NCI-H748 (cell line): ENCODE measurements at regions not wholly inside any gene's neighbourhood (a gene's known extent, or its start where the extent isn't known, plus 50 kb on each side); places are given as distances from the start of the nearest gene placed in this dataset.

Experiments used
- DNase-seq: peaks from one replicate; lab custom pipeline; 2025; ENCODE audit not compliant: unreplicated experiment; lab: John Stamatoyannopoulos, UW

- DNase-seq, result no peak
Observed at GRCh38 chr17:27049104-27049784, 244.7 kb upstream of the WSB1 start.

DNA sequence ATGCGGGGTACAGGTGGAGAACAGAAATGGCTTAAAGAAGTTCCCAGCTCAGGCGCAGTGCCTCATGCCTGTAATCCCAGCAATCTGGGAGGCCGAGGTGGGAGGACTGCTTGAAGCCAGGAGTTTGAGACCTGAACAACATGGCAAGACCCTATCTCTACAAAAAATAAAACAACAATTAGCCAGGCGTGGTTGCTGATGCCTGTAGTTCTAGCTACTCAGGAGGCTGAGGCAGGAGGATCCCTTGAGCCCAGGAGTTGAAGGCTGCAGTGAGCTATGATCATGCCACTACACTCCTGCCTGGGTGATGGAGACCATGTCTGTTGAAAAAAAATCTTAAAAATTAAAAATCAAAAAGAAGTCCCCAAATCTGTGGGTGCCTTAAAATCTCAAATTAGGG is 228.3 kb upstream of the WSB1 start:
- DNase-seq, result no peak

- DNase-seq, result no peak
Observed at GRCh38 chr17:27066315-27066714, 227.6 kb upstream of the WSB1 start.

DNA sequence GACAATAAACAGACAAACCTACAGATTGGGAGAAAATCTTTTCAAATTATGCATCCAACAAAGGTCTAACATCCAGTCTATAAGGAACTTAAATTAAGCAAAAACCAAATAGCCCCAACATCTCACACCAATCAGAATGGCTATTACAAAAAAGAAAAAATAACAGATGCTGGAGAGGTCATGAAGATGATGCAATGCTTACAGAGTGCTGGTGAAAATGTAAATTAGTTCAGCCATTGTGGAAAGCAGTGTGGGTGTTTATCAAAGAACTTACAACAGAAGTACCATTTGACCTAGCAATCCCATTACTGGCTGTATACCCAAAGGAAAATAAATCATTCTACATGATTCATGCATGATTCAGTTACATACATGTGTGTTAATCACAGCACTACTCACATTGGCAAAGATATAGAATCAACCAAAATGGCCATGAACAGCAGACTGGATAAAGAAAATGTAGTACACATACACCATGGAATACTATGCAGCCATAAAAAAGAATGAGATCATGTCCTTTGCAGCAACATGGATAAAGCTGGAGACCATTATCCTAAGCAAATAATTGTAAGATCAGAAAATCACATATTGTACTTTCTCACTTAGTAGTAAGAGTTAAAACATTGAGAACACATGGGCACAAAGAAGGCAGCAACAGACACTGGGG is 223.9 kb upstream of the WSB1 start:
- no peak for DNase-seq

DNA sequence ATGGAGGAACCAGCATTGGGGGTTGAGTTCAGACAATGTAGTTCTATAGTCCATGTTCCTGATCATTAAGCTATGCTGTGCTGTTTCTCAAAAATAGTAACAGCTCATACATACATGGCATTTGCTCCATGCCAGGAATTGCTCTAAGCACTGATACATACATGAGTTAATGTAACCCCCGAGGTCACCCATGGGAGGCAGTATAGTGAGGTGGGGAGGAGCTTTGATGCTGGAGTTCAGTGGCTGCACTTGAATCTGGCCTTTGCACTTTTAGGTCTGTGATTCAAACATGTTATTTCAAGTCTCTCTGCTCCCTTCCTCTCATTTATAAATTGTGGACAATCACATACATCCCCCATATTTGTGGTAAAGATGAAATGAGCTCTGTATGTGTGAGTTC is 223.1 kb upstream of the WSB1 start:
- no peak for DNase-seq

- DNase-seq, result no peak
Observed at GRCh38 chr17:27072885-27073284, 221.0 kb upstream of the WSB1 start.

- no peak for DNase-seq
Observed at GRCh38 chr17:27076814-27077213, 217.1 kb upstream of the WSB1 start.

GRCh38 chr17:27078296-27078695 is 215.6 kb upstream of the WSB1 start:
- DNase-seq, result no peak

GRCh38 chr17:27079660-27080059 is 214.3 kb upstream of the WSB1 start:
- no peak for DNase-seq

- DNase-seq, result no peak
Observed at GRCh38 chr17:27081002-27081638, 212.8 kb upstream of the WSB1 start.

DNA sequence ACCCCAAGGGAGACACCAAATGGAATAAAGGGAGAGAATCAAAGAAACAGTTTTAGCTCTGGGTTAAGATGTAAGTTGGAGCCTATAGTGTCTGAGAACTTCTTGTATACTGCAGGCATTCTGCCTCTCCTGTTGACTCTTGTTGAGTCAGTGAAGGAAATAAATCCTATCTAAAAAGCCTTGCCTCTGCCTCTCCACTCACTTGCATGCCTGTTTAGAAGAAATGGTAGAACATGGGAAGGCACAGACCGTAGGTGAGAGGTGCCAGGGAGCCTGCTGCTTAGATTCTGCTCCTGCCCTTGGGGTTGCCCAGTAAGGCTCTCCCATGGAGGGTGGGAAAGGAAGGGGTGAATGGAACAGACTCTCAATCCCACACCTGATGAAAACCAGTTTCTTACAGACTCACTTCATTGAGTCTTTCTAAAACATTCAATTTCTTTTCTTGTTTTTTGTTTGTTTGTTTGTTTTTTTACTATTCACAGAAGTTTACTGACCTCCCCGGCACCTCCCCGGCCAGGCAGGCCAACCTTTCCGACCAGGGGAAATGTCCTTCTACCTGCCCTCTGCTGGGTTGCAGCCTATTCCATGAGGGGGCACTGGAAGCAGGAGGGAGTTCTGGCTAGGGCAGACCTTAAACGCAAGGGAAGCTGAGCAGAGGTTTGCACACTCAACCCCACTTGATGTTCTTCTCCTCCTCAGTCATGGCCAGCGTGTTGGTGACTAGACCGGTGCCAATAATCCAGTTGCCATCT is 211.7 kb upstream of the WSB1 start:
- DNase-seq, result no peak

DNA sequence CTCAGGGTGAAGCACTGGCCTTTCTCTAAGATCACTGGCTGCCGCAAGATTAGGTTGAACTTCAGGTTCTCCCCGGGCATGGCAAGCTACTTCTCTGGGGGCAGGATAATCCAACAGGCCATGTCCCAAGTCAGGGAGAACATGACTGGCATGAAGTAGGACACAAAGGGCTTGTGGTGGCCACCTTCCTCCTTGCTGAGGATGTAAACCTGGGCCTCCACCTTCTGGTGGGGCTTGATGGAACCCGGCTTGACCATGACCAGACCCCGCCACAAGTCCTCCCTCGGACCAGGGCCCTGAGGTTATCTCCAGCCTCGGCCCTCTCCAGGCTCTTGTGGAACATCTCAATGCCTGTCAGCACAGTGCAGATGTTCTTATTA is 211.1 kb upstream of the WSB1 start:
- DNase-seq, result no peak

DNA sequence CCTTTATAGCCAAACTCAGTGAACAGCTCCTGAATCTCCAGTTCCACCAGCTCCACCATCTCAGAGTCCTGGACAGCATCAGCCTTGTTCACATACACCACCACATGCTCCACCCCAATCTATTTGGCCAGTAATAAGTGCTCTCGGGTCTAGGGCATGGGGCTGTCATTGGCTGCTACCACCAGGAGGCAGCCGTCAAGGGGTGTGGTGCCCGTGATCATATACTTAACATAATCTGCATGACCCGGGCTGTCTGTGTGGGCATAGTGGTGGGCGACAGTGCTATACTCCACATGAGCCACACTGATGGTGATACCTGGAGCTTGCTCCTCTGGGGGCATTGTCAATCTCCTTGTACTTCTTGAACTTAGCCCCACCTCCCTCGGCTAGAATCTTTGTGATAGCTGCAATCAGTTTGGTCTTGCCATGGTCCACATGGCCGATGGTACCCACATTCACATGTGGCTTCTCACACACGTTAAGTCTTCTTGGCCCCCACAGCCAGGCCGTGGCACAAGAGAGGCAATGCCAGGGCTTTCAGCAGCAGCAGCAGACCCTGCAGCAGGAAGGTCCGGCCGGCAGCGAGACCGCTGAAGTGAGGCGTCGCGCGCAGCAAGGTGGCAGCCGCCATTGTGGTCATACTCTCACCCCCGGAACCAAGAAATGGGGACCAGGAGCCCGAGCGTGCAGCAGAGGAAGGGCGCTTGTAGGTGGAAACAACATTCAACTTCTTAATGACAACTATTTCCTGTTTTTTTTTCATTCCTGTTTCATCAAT is 210.3 kb upstream of the WSB1 start:
- no peak for DNase-seq

DNA sequence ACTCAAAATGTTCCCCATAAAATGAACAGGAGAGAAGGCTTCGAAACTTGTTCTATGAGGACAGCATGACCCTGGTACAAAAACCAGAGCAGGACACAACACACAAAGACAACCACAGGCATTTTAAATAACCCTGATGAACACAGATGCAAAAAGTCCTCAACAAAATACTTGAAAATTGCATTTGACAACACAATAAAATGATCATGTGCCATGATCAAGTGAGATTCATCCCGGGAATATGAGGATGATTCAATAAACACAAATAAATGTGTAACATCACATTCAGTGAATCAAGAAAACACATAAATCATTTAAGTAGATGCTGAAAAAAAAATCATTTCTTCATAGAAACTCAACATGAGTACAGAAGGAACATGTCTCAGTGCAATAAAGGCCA is 208.4 kb upstream of the WSB1 start:
- no peak for DNase-seq

DNA sequence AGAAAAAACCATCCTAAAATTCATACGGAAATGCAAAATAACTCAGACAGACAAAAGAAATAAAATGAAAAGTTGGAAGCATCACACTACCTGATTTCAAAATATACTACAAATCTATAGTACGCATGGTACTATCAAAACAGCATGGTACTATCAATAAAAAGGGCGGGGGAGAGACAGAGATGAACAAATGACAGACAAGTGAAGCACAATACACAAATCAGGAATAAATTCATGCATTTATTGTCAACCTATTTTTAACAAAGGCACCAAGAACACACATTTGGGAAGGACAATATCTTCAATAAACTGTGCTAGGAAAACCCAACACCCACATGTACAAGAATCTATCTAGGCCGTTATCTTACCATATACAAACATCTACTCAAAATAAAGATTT is 207.4 kb upstream of the WSB1 start:
- no peak for DNase-seq

DNA sequence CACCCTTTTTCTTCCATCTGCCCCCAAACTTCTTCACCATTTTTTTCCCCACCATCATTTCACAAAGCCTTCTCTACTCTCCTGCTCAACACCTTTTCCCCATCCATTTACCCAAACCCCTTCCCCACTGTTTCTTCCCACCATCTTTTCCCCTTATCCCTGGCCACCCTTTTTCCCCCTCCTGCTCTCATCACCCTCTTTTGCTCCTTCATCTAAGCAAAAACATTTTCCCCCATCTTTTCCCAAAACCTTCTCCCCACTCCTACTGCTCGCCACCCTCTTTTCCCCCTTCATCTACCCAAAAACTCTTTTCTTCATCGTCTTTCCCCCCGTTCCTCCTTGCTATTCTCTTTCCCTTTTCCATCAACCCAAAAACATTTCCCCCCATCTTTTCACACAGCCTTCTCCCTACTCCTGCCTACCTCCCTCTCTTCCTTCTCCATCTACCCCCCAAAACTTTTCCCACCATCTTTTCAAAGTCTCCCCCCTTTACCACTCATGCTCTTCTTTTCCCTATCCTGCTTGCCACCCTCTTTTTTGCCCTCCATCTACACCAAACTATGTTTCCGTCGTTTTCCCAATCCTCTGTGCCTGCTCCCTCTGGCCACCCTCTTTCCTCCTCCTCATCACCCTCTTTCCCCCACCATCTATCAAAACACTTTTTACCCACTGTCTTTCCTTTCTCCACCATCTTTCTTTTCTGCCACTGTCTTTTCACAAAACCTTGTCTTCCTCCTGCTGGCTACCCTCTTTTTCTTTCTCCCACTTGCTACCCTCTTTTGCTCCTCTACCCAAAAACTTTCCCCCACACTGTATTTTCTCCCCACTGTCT is 205.8 kb upstream of the WSB1 start:
- peak; percentile 44 for DNase-seq

DNA sequence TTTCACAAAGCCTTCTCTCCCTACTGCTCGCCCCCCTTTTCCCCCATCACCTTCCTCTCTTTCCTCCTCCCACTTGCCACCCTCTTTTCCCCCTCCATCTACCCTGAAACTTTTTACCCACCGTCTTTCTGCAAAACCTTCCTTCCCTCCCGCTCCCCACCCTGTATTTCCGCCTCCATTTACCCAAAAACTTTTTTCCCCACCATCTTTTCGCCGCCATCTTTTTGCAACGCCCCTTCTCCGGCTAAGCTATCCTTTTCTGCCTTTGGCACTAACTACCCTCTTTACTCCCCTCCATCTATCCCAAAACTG is 205.2 kb upstream of the WSB1 start:
- no peak for DNase-seq

DNA sequence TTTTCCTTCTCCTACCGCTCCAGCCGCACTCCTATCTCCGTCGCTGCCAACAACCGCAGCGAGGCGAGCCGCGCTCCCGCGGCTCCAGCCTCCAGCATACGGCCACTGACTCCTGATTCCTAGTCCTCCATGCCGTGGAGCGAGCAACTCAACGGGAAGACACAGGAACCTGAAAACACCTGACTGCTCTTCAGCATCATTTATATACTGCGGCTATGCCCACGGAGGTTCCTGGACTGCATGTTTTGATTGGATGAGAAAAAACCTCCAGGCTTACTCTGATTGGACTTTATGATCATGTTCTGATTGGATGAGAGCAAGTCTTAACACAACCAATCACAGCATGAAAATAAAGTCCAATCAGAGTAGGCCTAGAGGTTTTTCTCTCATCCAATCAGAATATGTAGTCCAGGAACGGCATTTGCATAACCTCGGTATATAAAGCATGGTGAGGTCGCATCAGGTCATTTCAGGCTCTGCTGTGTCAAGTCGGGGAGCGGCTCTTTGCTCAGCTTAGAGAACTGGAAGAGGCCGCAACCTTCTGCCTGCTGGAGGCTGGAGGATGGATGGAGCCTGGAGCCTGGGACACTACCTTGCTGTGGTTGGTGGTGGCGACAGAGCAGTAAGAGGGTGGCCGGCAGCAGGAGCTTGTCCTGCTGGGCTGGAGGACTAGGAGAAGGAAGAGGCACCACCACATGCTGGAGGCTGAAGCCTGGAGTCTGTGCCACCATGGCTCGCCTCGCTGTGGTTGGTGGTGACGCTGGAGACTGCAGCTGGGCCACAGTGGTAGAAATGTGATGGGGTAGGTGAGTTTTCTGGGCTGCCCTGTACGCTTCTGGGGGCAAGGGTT is 204.6 kb upstream of the WSB1 start:
- peak; percentile 97 for DNase-seq

DNA sequence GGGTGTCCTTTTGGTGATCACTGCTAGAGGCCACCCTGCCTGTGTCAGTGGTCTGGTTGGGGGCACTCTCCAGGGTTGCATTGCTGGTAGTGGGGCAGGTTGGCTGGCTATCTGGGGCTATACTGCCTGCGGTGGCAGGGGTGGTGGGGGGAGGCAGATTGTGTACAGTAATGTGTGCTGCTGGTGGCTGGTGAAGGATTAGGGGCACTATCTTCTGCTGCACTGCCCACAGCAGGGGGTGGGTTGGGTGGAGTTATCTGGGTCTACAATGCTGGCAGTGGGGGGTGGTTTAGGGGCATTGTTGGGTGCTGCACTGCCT is 204.0 kb upstream of the WSB1 start:
- peak; percentile 49 for DNase-seq
